Ovary (tissue), 3 donors: ENCODE measurements at regions not wholly inside any gene's neighbourhood (a gene's known extent, or its start where the extent isn't known, plus 50 kb on each side); places are given as distances from the start of the nearest gene placed in this dataset.
"Not testable (repeated sequence)": the region's sequence is repeated elsewhere in the genome, so short reads cannot be mapped to it uniquely, and the experiment has no call there.

Source experiments
- POLR2A ChIP-seq: fragments of 450-650 bp; IDR thresholded peaks from one replicate; pipeline ENCODE4 v1.6.1; 2017; ENCODE audit warnings: antibody characterized with exemption, mild to moderate bottlenecking, moderate library complexity
- TF ChIP-seq, protein P1 (sequence below), 3 donors: fragments of 450-650 bp in 2 of 3; fragments of 200-600 bp in 1 of 3; IDR thresholded peaks; one replicate each; pipeline versions ENCODE4 v1.5.1 to v1.8.0; 2016 to 2022; ENCODE audit warnings: antibody characterized with exemption in 3 of 3, mild to moderate bottlenecking in 1 of 3
- donor health status: DM: no; HTN: no; CAD: no.

DNA sequence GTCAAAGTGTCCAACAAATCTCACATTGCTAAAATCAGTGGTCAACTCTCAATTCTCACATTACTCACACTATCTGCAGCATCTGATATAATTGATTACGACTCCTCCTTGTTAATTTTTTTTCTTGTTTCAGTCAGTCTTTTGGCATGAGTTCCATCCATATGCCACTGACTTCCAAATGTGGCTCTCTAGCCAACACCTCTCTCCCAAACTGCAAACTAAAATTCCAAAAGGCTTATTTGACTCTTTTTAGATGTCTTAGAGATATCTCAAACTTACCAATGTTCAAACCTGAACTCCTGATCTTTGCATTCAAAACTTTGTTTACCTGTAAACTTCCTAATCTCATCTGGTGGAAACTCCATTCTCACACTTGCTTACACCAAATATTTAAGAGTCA is 162.1 kb upstream of the ZNF658 start:
- TF ChIP-seq, protein P1, sequence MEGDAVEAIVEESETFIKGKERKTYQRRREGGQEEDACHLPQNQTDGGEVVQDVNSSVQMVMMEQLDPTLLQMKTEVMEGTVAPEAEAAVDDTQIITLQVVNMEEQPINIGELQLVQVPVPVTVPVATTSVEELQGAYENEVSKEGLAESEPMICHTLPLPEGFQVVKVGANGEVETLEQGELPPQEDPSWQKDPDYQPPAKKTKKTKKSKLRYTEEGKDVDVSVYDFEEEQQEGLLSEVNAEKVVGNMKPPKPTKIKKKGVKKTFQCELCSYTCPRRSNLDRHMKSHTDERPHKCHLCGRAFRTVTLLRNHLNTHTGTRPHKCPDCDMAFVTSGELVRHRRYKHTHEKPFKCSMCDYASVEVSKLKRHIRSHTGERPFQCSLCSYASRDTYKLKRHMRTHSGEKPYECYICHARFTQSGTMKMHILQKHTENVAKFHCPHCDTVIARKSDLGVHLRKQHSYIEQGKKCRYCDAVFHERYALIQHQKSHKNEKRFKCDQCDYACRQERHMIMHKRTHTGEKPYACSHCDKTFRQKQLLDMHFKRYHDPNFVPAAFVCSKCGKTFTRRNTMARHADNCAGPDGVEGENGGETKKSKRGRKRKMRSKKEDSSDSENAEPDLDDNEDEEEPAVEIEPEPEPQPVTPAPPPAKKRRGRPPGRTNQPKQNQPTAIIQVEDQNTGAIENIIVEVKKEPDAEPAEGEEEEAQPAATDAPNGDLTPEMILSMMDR (IDR thresholded peaks at IDR 0.05): not testable (repeated sequence)
- TF ChIP-seq POLR2A: not testable (repeated sequence)
